ENCODE measurements at regions not wholly inside any gene's neighbourhood (a gene's known extent, or its start where the extent isn't known, plus 50 kb on each side); places are given as distances from the start of the nearest gene placed in this dataset.

DNA sequence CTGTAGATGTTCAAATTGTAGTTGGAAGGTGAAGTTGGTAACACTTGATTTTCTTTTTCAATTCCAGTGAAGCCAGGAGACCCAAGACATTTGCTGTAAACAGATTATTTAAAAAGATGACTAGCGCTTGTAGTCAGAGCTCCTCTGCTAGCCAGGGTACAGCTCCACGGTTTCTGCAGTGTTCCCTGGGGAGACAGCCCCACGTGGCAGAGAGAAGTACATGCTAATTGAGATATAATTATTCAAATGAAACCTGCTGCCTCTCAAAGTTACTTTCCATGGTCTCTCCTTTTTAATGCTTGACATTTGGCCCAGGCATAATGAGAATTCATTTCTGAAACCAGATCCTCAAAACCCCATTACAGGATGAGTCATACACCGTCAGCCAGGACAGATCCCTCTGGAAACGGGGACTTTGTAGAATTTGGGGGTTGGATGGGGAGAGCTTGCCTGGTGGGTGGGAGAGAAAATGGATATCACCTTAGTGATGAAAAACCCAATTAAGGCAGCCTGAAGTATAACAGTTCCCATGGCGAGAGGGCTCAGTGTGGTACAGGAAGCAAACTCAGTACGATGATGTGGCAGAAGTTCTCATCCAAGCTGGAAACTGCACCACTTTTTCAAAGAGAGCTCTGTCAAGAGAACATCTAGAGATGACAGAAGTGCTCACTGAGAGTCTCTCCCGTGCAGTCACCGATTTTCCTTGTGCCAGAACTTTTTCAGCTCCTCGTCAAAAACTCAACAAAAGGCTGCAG lies 637.7 kb upstream of the TMEM132C start:
- CTCF ChIA-PET: no interaction called here
- peaks cover 0 to 6% (median 0%) of the 10 kb centered on the region in 5 experiments for H3K27me3 ChIP-seq (replicated peaks in 2 of 5; ENCODE audit: control insufficient read depth in 4 of 5, insufficient read depth in 5 of 5, low read length in 4 of 5)
- no peak for DNase-seq
- H3K4me1 ChIP-seq (ENCODE audit: control extremely low read depth in 1 of 4, control insufficient read depth in 4 of 4, insufficient read depth in 4 of 4, low read length in 3 of 4): no peaks in the 10 kb centered on the region
- no peak overlapping the region for H3K27ac ChIP-seq (ENCODE audit: insufficient read depth in 1 of 2, low read depth in 1 of 2, low read length in 2 of 2, poor library complexity in 1 of 2, severe bottlenecking in 2 of 2)
- 97% methylated on average over 5 of the region's 10 CpGs for WGBS (ENCODE audit: insufficient coverage)
- H3K9me3 ChIP-seq (ENCODE audit: control extremely low read depth in 1 of 5, control insufficient read depth in 4 of 5, insufficient read depth in 2 of 5, low read depth in 1 of 5, low read length in 4 of 5): no peaks in the 10 kb centered on the region
- no peaks in the 10 kb centered on the region for H3K36me3 ChIP-seq (ENCODE audit: control insufficient read depth in 4 of 4, insufficient read depth in 4 of 4, low read length in 3 of 4)
- POLR2A ChIA-PET: no interaction called here
- H3K4me3 ChIP-seq (ENCODE audit: control insufficient read depth in 1 of 7, extremely low read depth in 1 of 7, insufficient read depth in 4 of 7, low read depth in 2 of 7, low read length in 6 of 7): no peak overlapping the region

GRCh38 chr12:127632461-127632860 lies 634.5 kb upstream of the TMEM132C start:
- DNase-seq: no peak
- H3K4me3 ChIP-seq (ENCODE audit: control insufficient read depth in 1 of 7, extremely low read depth in 1 of 7, insufficient read depth in 4 of 7, low read depth in 2 of 7, low read length in 6 of 7): no peak overlapping the region
- H3K9me3 ChIP-seq (ENCODE audit: control extremely low read depth in 1 of 5, control insufficient read depth in 4 of 5, insufficient read depth in 2 of 5, low read depth in 1 of 5, low read length in 4 of 5): peaks cover 0 to 3% (median 0%) of the 10 kb centered on the region in 5 experiments
- H3K4me1 ChIP-seq (ENCODE audit: control extremely low read depth in 1 of 4, control insufficient read depth in 4 of 4, insufficient read depth in 4 of 4, low read length in 3 of 4): no peaks in the 10 kb centered on the region
- POLR2A ChIA-PET: no interaction called here
- no peaks in the 10 kb centered on the region for H3K27me3 ChIP-seq (replicated peaks in 2 of 5; ENCODE audit: control insufficient read depth in 4 of 5, insufficient read depth in 5 of 5, low read length in 4 of 5)
- H3K36me3 ChIP-seq (ENCODE audit: control insufficient read depth in 4 of 4, insufficient read depth in 4 of 4, low read length in 3 of 4): no peaks in the 10 kb centered on the region
- CTCF ChIA-PET: no interaction called here
- H3K27ac ChIP-seq (ENCODE audit: insufficient read depth in 1 of 2, low read depth in 1 of 2, low read length in 2 of 2, poor library complexity in 1 of 2, severe bottlenecking in 2 of 2): no peak overlapping the region
- WGBS (ENCODE audit: insufficient coverage): 92% methylated on average over 9 of the region's 11 CpGs

DNA sequence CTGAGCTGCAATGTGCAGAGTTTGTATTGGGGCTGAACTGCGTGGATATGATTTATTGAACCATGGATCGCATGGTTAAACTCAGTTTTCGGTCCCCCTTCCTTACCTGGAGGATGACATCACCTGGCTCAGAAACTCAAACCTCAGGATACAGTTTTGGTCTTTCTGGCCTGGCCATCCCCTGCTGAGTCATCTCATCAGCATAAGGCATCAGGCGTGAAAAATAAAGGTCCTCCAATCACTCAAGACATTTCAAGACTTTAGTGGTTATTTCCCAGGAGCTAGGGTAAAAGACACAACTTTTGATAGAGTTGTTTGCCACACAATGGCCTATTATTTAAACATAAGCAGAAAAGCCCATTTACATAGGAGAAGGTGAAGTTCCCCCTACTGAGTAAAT lies 631.1 kb upstream of the TMEM132C start:
- no peaks in the 10 kb centered on the region for H3K36me3 ChIP-seq (ENCODE audit: control insufficient read depth in 4 of 4, insufficient read depth in 4 of 4, low read length in 3 of 4)
- CTCF ChIA-PET: no interaction called here
- WGBS (ENCODE audit: insufficient coverage): 94% methylated on average over 3 of the region's 4 CpGs

GRCh38 chr12:127636882-127637281 lies 630.1 kb upstream of the TMEM132C start:
- Histone ChIP-seq H3K36me3 (ENCODE audit: control insufficient read depth in 4 of 4, insufficient read depth in 4 of 4, low read length in 3 of 4) (no peaks in the 10 kb centered on the region), H3K4me3 (ENCODE audit: control insufficient read depth in 1 of 7, extremely low read depth in 1 of 7, insufficient read depth in 4 of 7, low read depth in 2 of 7, low read length in 6 of 7) (no peak overlapping the region), H3K27me3 (replicated peaks in 2 of 5; ENCODE audit: control insufficient read depth in 4 of 5, insufficient read depth in 5 of 5, low read length in 4 of 5) (no peaks in the 10 kb centered on the region), H3K9me3 (ENCODE audit: control extremely low read depth in 1 of 5, control insufficient read depth in 4 of 5, insufficient read depth in 2 of 5, low read depth in 1 of 5, low read length in 4 of 5) (peaks cover 0 to 3% (median 0%) of the 10 kb centered on the region in 5 experiments), H3K27ac (ENCODE audit: insufficient read depth in 1 of 2, low read depth in 1 of 2, low read length in 2 of 2, poor library complexity in 1 of 2, severe bottlenecking in 2 of 2) (no peak overlapping the region), H3K4me1 (ENCODE audit: control extremely low read depth in 1 of 4, control insufficient read depth in 4 of 4, insufficient read depth in 4 of 4, low read length in 3 of 4) (no peaks in the 10 kb centered on the region)
- POLR2A ChIA-PET: no interaction called here
- DNase-seq: no peak
- no CpG with 5 or more reads among the region's 2 CpGs for WGBS (ENCODE audit: insufficient coverage)
- CTCF ChIA-PET: interaction anchor here (1.4 kb wide), 1 partner anchor 40 kb away, joined by 3 read pairs; no protein-coding TSS in a partner anchor

More for the DNA sequence above, 631.1 kb upstream of the TMEM132C start:
- Histone ChIP-seq H3K27ac (ENCODE audit: insufficient read depth in 1 of 2, low read depth in 1 of 2, low read length in 2 of 2, poor library complexity in 1 of 2, severe bottlenecking in 2 of 2) (no peak overlapping the region), H3K4me1 (ENCODE audit: control extremely low read depth in 1 of 4, control insufficient read depth in 4 of 4, insufficient read depth in 4 of 4, low read length in 3 of 4) (no peaks in the 10 kb centered on the region), H3K4me3 (ENCODE audit: control insufficient read depth in 1 of 7, extremely low read depth in 1 of 7, insufficient read depth in 4 of 7, low read depth in 2 of 7, low read length in 6 of 7) (no peak overlapping the region), H3K27me3 (replicated peaks in 2 of 5; ENCODE audit: control insufficient read depth in 4 of 5, insufficient read depth in 5 of 5, low read length in 4 of 5) (no peaks in the 10 kb centered on the region), H3K9me3 (ENCODE audit: control extremely low read depth in 1 of 5, control insufficient read depth in 4 of 5, insufficient read depth in 2 of 5, low read depth in 1 of 5, low read length in 4 of 5) (peaks cover 0 to 3% (median 0%) of the 10 kb centered on the region in 5 experiments)
- POLR2A ChIA-PET: no interaction called here
- no peak for DNase-seq

DNA sequence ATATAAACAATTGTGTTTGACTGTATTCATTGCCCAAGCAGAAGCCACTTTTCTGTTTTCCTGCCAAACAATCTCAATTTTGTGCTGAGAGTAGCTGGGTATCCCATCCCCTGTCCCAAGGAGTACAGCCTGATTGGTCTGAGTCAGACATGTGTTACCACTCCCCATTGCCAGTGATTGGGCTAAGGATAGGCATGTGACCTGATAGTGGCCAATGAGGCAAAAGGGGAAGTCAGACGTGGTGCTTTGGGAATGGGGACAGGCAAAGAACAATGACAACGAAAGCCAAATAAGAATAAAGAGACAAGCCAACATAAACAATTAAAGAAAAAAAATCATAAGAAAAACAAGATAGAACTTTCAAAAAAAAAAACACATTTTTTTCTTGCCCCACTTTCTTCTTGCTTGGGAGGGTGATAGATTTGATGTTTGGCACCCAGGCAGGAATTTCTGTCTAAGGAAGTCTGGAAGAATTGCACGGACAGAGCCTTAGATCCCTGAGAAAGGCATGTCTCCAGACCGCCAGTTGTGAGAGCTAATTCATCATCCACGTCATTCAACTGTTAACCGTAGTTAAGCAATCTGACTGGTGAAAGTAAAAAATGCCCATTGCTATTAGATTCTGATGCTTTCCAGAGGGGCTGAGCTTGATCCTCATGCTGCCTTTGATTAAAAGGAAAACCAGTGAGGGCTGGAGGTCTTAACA lies 626.6 kb upstream of the TMEM132C start:
- WGBS (ENCODE audit: insufficient coverage): 83% methylated on average over 4 of the region's 6 CpGs
- no peak for DNase-seq
- ChIA-PET CTCF (no interaction called here), POLR2A (no interaction called here)
- Histone ChIP-seq H3K36me3 (ENCODE audit: control insufficient read depth in 4 of 4, insufficient read depth in 4 of 4, low read length in 3 of 4) (no peaks in the 10 kb centered on the region), H3K9me3 (ENCODE audit: control extremely low read depth in 1 of 5, control insufficient read depth in 4 of 5, insufficient read depth in 2 of 5, low read depth in 1 of 5, low read length in 4 of 5) (no peaks in the 10 kb centered on the region), H3K4me1 (ENCODE audit: control extremely low read depth in 1 of 4, control insufficient read depth in 4 of 4, insufficient read depth in 4 of 4, low read length in 3 of 4) (no peaks in the 10 kb centered on the region), H3K27me3 (replicated peaks in 2 of 5; ENCODE audit: control insufficient read depth in 4 of 5, insufficient read depth in 5 of 5, low read length in 4 of 5) (no peaks in the 10 kb centered on the region), H3K27ac (ENCODE audit: insufficient read depth in 1 of 2, low read depth in 1 of 2, low read length in 2 of 2, poor library complexity in 1 of 2, severe bottlenecking in 2 of 2) (no peak overlapping the region), H3K4me3 (ENCODE audit: control insufficient read depth in 1 of 7, extremely low read depth in 1 of 7, insufficient read depth in 4 of 7, low read depth in 2 of 7, low read length in 6 of 7) (no peak overlapping the region)

DNA sequence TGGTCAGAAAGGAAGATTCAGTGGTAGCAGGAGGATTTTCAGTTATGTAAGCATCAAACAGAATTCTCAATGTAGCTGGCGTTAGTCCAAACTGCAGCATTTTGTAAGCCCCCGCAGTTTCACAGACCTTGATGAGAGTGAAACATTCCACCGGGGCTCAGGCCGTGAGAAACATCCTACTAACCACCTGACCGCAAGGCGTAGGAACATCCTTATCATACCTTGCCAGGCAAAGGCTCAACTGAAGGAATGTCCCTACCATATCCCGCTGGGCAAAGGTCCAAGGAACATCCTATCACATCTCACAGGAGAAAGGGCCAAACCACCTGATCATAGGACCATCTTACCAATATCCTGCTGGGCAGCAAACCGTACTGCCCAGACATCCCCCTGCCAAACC lies 624.8 kb upstream of the TMEM132C start:
- H3K9me3 ChIP-seq (ENCODE audit: control extremely low read depth in 1 of 5, control insufficient read depth in 4 of 5, insufficient read depth in 2 of 5, low read depth in 1 of 5, low read length in 4 of 5): no peaks in the 10 kb centered on the region
- ChIA-PET POLR2A (no interaction called here), CTCF (no interaction called here)
- no peak overlapping the region for H3K27ac ChIP-seq (ENCODE audit: insufficient read depth in 1 of 2, low read depth in 1 of 2, low read length in 2 of 2, poor library complexity in 1 of 2, severe bottlenecking in 2 of 2)
- H3K4me3 ChIP-seq (ENCODE audit: control insufficient read depth in 1 of 7, extremely low read depth in 1 of 7, insufficient read depth in 4 of 7, low read depth in 2 of 7, low read length in 6 of 7): no peak overlapping the region
- H3K4me1 ChIP-seq (ENCODE audit: control extremely low read depth in 1 of 4, control insufficient read depth in 4 of 4, insufficient read depth in 4 of 4, low read length in 3 of 4): no peaks in the 10 kb centered on the region
- no peaks in the 10 kb centered on the region for H3K27me3 ChIP-seq (replicated peaks in 2 of 5; ENCODE audit: control insufficient read depth in 4 of 5, insufficient read depth in 5 of 5, low read length in 4 of 5)
- 92% methylated on average over 8 of the region's 8 CpGs for WGBS (ENCODE audit: insufficient coverage)
- DNase-seq: no peak
- no peaks in the 10 kb centered on the region for H3K36me3 ChIP-seq (ENCODE audit: control insufficient read depth in 4 of 4, insufficient read depth in 4 of 4, low read length in 3 of 4)

GRCh38 chr12:127648321-127648720 lies 618.6 kb upstream of the TMEM132C start:
- H3K4me3 ChIP-seq (ENCODE audit: control insufficient read depth in 1 of 7, extremely low read depth in 1 of 7, insufficient read depth in 4 of 7, low read depth in 2 of 7, low read length in 6 of 7): no peak overlapping the region
- no peaks in the 10 kb centered on the region for H3K36me3 ChIP-seq (ENCODE audit: control insufficient read depth in 4 of 4, insufficient read depth in 4 of 4, low read length in 3 of 4)
- peaks cover 0 to 4% (median 0%) of the 10 kb centered on the region in 5 experiments for H3K27me3 ChIP-seq (replicated peaks in 2 of 5; ENCODE audit: control insufficient read depth in 4 of 5, insufficient read depth in 5 of 5, low read length in 4 of 5)
- H3K9me3 ChIP-seq (ENCODE audit: control extremely low read depth in 1 of 5, control insufficient read depth in 4 of 5, insufficient read depth in 2 of 5, low read depth in 1 of 5, low read length in 4 of 5): no peaks in the 10 kb centered on the region
- no peaks in the 10 kb centered on the region for H3K4me1 ChIP-seq (ENCODE audit: control extremely low read depth in 1 of 4, control insufficient read depth in 4 of 4, insufficient read depth in 4 of 4, low read length in 3 of 4)
- DNase-seq: no peak
- ChIA-PET POLR2A (no interaction called here), CTCF (no interaction called here)
- WGBS (ENCODE audit: insufficient coverage): 100% methylated on average over 3 of the region's 5 CpGs
- H3K27ac ChIP-seq (ENCODE audit: insufficient read depth in 1 of 2, low read depth in 1 of 2, low read length in 2 of 2, poor library complexity in 1 of 2, severe bottlenecking in 2 of 2): no peak overlapping the region

Measured in common myeloid progenitor, CD34-positive (primary cell).